ENCODE measurements at regions not wholly inside any gene's neighbourhood (a gene's known extent, or its start where the extent isn't known, plus 50 kb on each side); places are given as distances from the start of the nearest gene placed in this dataset.

GRCh38 chr7:46007194-46007593 is 86.1 kb upstream of the IGFBP3 start:
- no peak for DNase-seq (ENCODE audit: low spot score)
- WGBS = 86% methylated on average over 2 of the region's 2 CpGs
- TF ChIP-seq FOXA1 (IDR thresholded peaks at IDR 0.05) (no peak), RAD21 (IDR thresholded peaks at IDR 0.05) (no peak), TAF1 (conservative IDR thresholded peaks at IDR 0.05) (no peak), MAX (IDR thresholded peaks at IDR 0.05) (no peak), EGR1 (IDR thresholded peaks at IDR 0.05; ENCODE audit: low read depth in 2 of 2) (no peak)
- Histone ChIP-seq H3K4me1 (ENCODE audit: control insufficient read depth in 4 of 4, insufficient read depth in 4 of 4, low read length in 3 of 4) (no peaks in the 10 kb centered on the region), H3K9me3 (ENCODE audit: control insufficient read depth in 4 of 4, low read length in 3 of 4) (peaks cover 0 to 2% (median 1%) of the 10 kb centered on the region in 4 donors), H3K27ac (ENCODE audit: low read depth in 1 of 2, low read length in 2 of 2) (no peak overlapping the region), H3K36me3 (ENCODE audit: control insufficient read depth in 4 of 4, insufficient read depth in 3 of 4, low read depth in 1 of 4, low read length in 3 of 4) (no peaks in the 10 kb centered on the region), H3K27me3 (ENCODE audit: control insufficient read depth in 4 of 4, insufficient read depth in 4 of 4, low read length in 3 of 4) (no peaks in the 10 kb centered on the region), H3K4me3 (ENCODE audit: low read depth in 1 of 3, low read length in 3 of 3) (no peak overlapping the region), H3K9ac (ENCODE audit: low read depth in 1 of 2, low read length in 2 of 2) (no peak overlapping the region)

- DNase-seq (ENCODE audit: low spot score) = no peak
- no peaks in the 10 kb centered on the region for H3K27me3 ChIP-seq (ENCODE audit: control insufficient read depth in 4 of 4, insufficient read depth in 4 of 4, low read length in 3 of 4)
- H3K9me3 ChIP-seq (ENCODE audit: control insufficient read depth in 4 of 4, low read length in 3 of 4) = peaks cover 0 to 2% (median 1%) of the 10 kb centered on the region in 4 donors
- no peak overlapping the region for H3K4me3 ChIP-seq (ENCODE audit: low read depth in 1 of 3, low read length in 3 of 3)
- H3K27ac ChIP-seq (ENCODE audit: low read depth in 1 of 2, low read length in 2 of 2) = no peak overlapping the region
- H3K4me1 ChIP-seq (ENCODE audit: control insufficient read depth in 4 of 4, insufficient read depth in 4 of 4, low read length in 3 of 4) = no peaks in the 10 kb centered on the region
- TF ChIP-seq EGR1 (IDR thresholded peaks at IDR 0.05; ENCODE audit: low read depth in 2 of 2) (no peak), SP1 (IDR thresholded peaks at IDR 0.05) (no peak), RXRA (IDR thresholded peaks at IDR 0.05) (no peak), HNF4G (IDR thresholded peaks at IDR 0.05) (no peak), YY1 (IDR thresholded peaks at IDR 0.05) (no peak), CTCF (IDR thresholded peaks at IDR 0.05; ENCODE audit: low read depth, low read length, missing input control) (no peak), FOXA2 (IDR thresholded peaks at IDR 0.05) (no peak), GABPA (IDR thresholded peaks at IDR 0.05 in 1 of 2, conservative IDR thresholded peaks at IDR 0.05 in 1 of 2) (no peak), ZBTB33 (IDR thresholded peaks at IDR 0.05) (no peak), JUND (IDR thresholded peaks at IDR 0.05) (no peak)
- 74% methylated on average over 1 of the region's 1 CpG for WGBS
- H3K9ac ChIP-seq (ENCODE audit: low read depth in 1 of 2, low read length in 2 of 2) = no peak overlapping the region
- no peaks in the 10 kb centered on the region for H3K36me3 ChIP-seq (ENCODE audit: control insufficient read depth in 4 of 4, insufficient read depth in 3 of 4, low read depth in 1 of 4, low read length in 3 of 4)
Observed at GRCh38 chr7:46006723-46007122, 85.7 kb upstream of the IGFBP3 start.

GRCh38 chr7:46006212-46006611 is 85.1 kb upstream of the IGFBP3 start:
- 81% methylated on average over 4 of the region's 4 CpGs for WGBS
- DNase-seq (ENCODE audit: low spot score) = no peak
- no peaks in the 10 kb centered on the region for H3K36me3 ChIP-seq (ENCODE audit: control insufficient read depth in 4 of 4, insufficient read depth in 3 of 4, low read depth in 1 of 4, low read length in 3 of 4)
- no peak overlapping the region for H3K27ac ChIP-seq (ENCODE audit: low read depth in 1 of 2, low read length in 2 of 2)
- H3K4me3 ChIP-seq (ENCODE audit: low read depth in 1 of 3, low read length in 3 of 3) = no peak overlapping the region
- TF ChIP-seq FOXA2 (IDR thresholded peaks at IDR 0.05) (no peak), REST (IDR thresholded peaks at IDR 0.05) (no peak), EGR1 (IDR thresholded peaks at IDR 0.05; ENCODE audit: low read depth in 2 of 2) (no peak), HNF4A (conservative IDR thresholded peaks at IDR 0.05) (no peak), YY1 (IDR thresholded peaks at IDR 0.05) (no peak), GABPA (IDR thresholded peaks at IDR 0.05 in 1 of 2, conservative IDR thresholded peaks at IDR 0.05 in 1 of 2) (no peak)
- H3K27me3 ChIP-seq (ENCODE audit: control insufficient read depth in 4 of 4, insufficient read depth in 4 of 4, low read length in 3 of 4) = no peaks in the 10 kb centered on the region
- H3K4me1 ChIP-seq (ENCODE audit: control insufficient read depth in 4 of 4, insufficient read depth in 4 of 4, low read length in 3 of 4) = no peaks in the 10 kb centered on the region
- H3K9me3 ChIP-seq (ENCODE audit: control insufficient read depth in 4 of 4, low read length in 3 of 4) = peaks cover 0 to 2% (median 1%) of the 10 kb centered on the region in 4 donors
- no peak overlapping the region for H3K9ac ChIP-seq (ENCODE audit: low read depth in 1 of 2, low read length in 2 of 2)

Measured in liver (tissue), 8 donors.